Activated CD8-positive, alpha-beta T cell treated with anti-CD3 and anti-CD28 coated beads for 36 hours (primary cell): ENCODE measurements at regions not wholly inside any gene's neighbourhood (a gene's known extent, or its start where the extent isn't known, plus 50 kb on each side); places are given as distances from the start of the nearest gene placed in this dataset.

Experiments used
- ATAC-seq: fragments of 200-7000 bp; cut with Tn5 transposase; one replicate; pipeline ENCODE4 v1.10.0; 2021; ENCODE audit warnings: mild to moderate bottlenecking, moderate library complexity
- CTCF ChIA-PET: fragments of 350-600 bp; sonication (Branson Sonifier 250); formaldehyde crosslinking; loops from one replicate; lab custom pipeline; 2021; ENCODE audit warnings: antibody characterized with exemption; lab: Charles Lee
- POLR2A ChIA-PET: fragments of 350-600 bp; sonication (Branson Sonifier 250); formaldehyde crosslinking; loops from one replicate; lab custom pipeline; 2021; ENCODE audit warnings: antibody characterized with exemption; lab: Charles Lee
- DNase-seq: peaks from one replicate; pipeline ENCODE4 v3.0.0-alpha.2; 2020
- H3K27ac Mint-ChIP-seq: one replicate; pipeline ENCODE4 v1.8.0; 2021; ENCODE audit warnings: mild to moderate bottlenecking, mixed read lengths
- H3K27me3 Mint-ChIP-seq: one replicate; pipeline ENCODE4 v1.8.0; 2021; ENCODE audit warnings: mixed read lengths
- H3K36me3 Mint-ChIP-seq: one replicate; pipeline ENCODE4 v1.8.0; 2021; ENCODE audit warnings: low read depth, mixed read lengths
- H3K4me1 Mint-ChIP-seq: one replicate; pipeline ENCODE4 v1.8.0; 2021; ENCODE audit warnings: low read depth, mixed read lengths
- H3K4me3 Mint-ChIP-seq: one replicate; pipeline ENCODE4 v1.8.0; 2021; ENCODE audit warnings: mild to moderate bottlenecking, moderate library complexity, mixed read lengths
- H3K9me3 Mint-ChIP-seq: one replicate; pipeline ENCODE4 v1.8.0; 2021; ENCODE audit warnings: mixed read lengths
- intact Hi-C: fragments of 100-400 bp; cut with micrococcal nuclease; formaldehyde crosslinking; loops from one replicate; pipeline ENCODE4 v1.10.0; 2022
- TF ChIP-seq, protein P1 (sequence below): fragments of 200-600 bp; IDR thresholded peaks from one replicate; pipeline ENCODE4 v1.8.0; 2022; ENCODE audit warnings: antibody characterized with exemption, mild to moderate bottlenecking

DNA sequence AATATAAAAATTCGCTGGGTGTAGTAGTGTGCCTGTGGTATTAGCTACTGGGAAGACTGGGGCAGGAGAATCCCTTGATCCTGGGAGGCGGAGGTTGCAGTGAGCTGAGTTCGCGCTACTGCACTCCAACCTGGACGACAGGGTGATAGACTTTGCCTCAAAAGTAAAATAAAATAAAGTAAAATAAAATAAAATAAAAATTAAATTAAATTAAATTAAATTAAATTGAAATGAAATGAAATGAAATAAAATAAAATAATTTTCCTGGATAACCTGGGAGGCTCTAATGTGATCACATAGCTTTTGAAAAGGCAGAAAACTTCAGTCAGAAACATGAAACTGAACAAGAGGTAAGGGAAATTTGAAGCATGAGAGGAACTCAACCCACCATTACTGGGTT lies 818.4 kb upstream of the ATXN7L3B start:
- Mint-ChIP-seq H3K9me3 (no peaks in the 10 kb centered on the region), H3K4me1 (no peaks in the 10 kb centered on the region), H3K27me3 (no peaks in the 10 kb centered on the region), H3K4me3 (no peak overlapping the region), H3K27ac (no peak overlapping the region), H3K36me3 (no peaks in the 10 kb centered on the region)
- no peak for DNase-seq
- intact Hi-C loops: no loop called here
- ATAC-seq: no peak
- CTCF ChIA-PET: no interaction called here
- POLR2A ChIA-PET: no interaction called here
- TF ChIP-seq, protein P1, sequence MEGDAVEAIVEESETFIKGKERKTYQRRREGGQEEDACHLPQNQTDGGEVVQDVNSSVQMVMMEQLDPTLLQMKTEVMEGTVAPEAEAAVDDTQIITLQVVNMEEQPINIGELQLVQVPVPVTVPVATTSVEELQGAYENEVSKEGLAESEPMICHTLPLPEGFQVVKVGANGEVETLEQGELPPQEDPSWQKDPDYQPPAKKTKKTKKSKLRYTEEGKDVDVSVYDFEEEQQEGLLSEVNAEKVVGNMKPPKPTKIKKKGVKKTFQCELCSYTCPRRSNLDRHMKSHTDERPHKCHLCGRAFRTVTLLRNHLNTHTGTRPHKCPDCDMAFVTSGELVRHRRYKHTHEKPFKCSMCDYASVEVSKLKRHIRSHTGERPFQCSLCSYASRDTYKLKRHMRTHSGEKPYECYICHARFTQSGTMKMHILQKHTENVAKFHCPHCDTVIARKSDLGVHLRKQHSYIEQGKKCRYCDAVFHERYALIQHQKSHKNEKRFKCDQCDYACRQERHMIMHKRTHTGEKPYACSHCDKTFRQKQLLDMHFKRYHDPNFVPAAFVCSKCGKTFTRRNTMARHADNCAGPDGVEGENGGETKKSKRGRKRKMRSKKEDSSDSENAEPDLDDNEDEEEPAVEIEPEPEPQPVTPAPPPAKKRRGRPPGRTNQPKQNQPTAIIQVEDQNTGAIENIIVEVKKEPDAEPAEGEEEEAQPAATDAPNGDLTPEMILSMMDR: no peak

DNA sequence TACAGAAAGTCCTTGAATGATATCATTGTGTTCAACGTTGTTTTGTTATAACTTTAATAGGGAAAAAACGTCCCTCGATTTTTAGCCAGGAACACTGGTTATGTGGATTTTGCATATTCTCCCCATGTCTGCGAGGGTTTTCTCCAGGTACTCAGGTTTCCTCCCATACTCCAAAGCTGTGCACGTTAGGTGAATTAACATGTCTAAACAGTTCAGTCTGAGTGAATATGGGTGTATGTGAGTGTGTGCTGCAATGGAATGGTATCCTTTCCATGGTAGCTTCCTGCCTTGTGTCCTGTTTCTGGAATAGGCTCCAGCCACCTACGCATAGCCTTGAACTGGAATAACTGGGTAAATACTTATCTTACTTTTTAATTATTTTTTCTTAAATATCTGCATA lies 810.8 kb upstream of the ATXN7L3B start:
- intact Hi-C loops: no loop called here
- TF ChIP-seq, protein P1: no peak
- Mint-ChIP-seq H3K27ac (no peak overlapping the region), H3K36me3 (no peaks in the 10 kb centered on the region), H3K9me3 (peaks cover 2% of the 10 kb centered on the region), H3K4me1 (no peaks in the 10 kb centered on the region), H3K27me3 (no peaks in the 10 kb centered on the region), H3K4me3 (no peak overlapping the region)
- POLR2A ChIA-PET: no interaction called here
- ATAC-seq (no peak), DNase-seq (no peak)
- CTCF ChIA-PET: no interaction called here

DNA sequence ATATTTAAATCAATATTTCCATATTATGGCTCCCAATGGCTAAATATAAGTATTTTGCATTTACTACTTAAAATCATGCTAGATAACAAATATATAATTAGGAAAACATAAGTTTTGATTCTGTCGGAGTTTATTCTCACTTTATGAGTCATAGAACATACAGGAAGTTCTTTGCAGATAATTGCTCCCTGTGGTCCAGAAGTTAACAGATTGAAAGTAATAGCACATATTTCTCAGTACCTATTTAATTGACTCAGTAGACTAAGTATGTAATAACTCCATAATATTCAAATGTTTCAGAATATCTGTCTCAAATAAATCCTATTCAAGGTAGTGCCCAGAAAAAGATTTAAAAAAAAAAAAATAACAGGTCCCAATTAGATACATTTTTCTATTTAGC lies 806.0 kb upstream of the ATXN7L3B start:
- DNase-seq (no peak), ATAC-seq (no peak)
- CTCF ChIA-PET: no interaction called here
- Mint-ChIP-seq H3K9me3 (peaks cover 5% of the 10 kb centered on the region), H3K27ac (no peak overlapping the region), H3K36me3 (no peaks in the 10 kb centered on the region), H3K27me3 (no peaks in the 10 kb centered on the region), H3K4me3 (no peak overlapping the region), H3K4me1 (no peaks in the 10 kb centered on the region)
- intact Hi-C loops: no loop called here
- POLR2A ChIA-PET: no interaction called here
- TF ChIP-seq, protein P1: no peak

DNA sequence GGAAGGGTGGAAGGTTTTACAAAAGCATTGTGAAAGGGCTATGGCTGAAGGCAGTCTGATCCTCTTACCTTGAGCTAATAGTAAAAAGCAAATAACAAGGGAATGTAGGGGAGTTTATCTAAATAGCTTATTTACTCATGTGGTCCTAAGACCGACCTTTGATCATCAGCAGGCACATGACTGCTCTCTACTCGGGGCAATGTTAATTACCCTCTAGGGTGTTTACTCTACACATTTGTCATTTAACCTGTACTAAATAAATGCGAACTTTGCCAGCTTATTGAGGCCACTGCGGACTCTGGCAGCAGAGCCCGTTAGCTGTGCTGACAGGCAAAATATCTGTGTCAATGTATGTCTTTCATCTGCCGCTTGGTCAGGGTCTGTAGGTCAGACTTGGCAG lies 768.3 kb upstream of the ATXN7L3B start:
- ATAC-seq (no peak), DNase-seq (no peak)
- Mint-ChIP-seq H3K4me1 (no peaks in the 10 kb centered on the region), H3K4me3 (no peak overlapping the region), H3K27ac (no peak overlapping the region), H3K27me3 (no peaks in the 10 kb centered on the region), H3K36me3 (no peaks in the 10 kb centered on the region), H3K9me3 (peaks cover 6% of the 10 kb centered on the region)
- TF ChIP-seq, protein P1: no peak
- ChIA-PET CTCF (no interaction called here), POLR2A (no interaction called here)
- intact Hi-C loops: no loop called here

DNA sequence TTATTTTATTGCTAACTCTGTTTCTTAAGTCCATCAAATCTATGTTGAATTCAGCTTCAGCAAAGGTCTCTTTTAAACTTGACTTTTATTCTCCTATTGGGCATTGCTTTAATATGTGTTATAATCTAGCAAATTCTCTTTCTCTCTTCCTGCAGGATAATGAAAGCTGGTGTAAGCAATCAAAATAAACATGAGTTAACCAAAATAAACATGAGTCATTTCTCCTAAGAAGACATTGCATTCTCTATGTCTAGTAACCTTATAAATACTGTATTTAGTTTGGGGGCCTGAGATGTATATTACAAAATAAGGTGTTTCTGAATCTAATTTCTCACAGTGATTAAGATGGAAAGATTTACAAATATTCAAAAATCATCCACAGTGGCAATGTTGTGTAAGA lies 739.1 kb upstream of the ATXN7L3B start:
- no peak overlapping the region for H3K27ac Mint-ChIP-seq
- no peak overlapping the region for H3K4me3 Mint-ChIP-seq
- H3K27me3 Mint-ChIP-seq: no peaks in the 10 kb centered on the region
- intact Hi-C loops: no loop called here
- CTCF ChIA-PET: no interaction called here
- H3K4me1 Mint-ChIP-seq: no peaks in the 10 kb centered on the region
- no peak for ATAC-seq
- TF ChIP-seq, protein P1: no peak
- H3K36me3 Mint-ChIP-seq: no peaks in the 10 kb centered on the region
- H3K9me3 Mint-ChIP-seq: peaks cover 12% of the 10 kb centered on the region
- POLR2A ChIA-PET: no interaction called here
- DNase-seq: no peak
